HepG2 (cell line): ENCODE measurements at regions not wholly inside any gene's neighbourhood (a gene's known extent, or its start where the extent isn't known, plus 50 kb on each side); places are given as distances from the start of the nearest gene placed in this dataset.

Experiments used
- ATAC-seq: fragments of 200-7000 bp; cut with Tn5 transposase; 3 replicates; pipeline ENCODE4 v1.9.1; 2020; ENCODE audit warnings: mild to moderate bottlenecking, moderate library complexity
- BruUV-seq: library from RNA; stranded (reverse); fragments of 400-500 nt; replicated peaks from 2 replicates; lab custom pipeline; 2021; lab: Mats Ljungman, UMichigan
- CTCF ChIA-PET: fragments of 300-600 bp; formaldehyde crosslinking; extraction: SDS; loops from one replicate; lab custom pipeline; 2021; ENCODE audit warnings: low total read pairs, inconsistent platforms, low intra/inter-chr PET ratio; lab: Yijun Ruan, JAX
- POLR2A ChIA-PET: fragments of 350-600 bp; sonication (Branson Sonifier 250); formaldehyde crosslinking; loops from one replicate; lab custom pipeline; 2020; ENCODE audit warnings: antibody characterized with exemption, inconsistent platforms; lab: Yijun Ruan, JAX
- DNase-seq: peaks from one replicate; pipeline ENCODE4 v3.0.0-alpha.2; 2015; ENCODE audit warnings: low spot score
- FAIRE-seq: peaks from 3 replicates; lab custom pipeline; 2011; peaks lifted over from hg19 to GRCh38; lab: Jason Lieb, UNC
- H2AFZ ChIP-seq: one replicate; pipeline ENCODE4 v1.6.1; 2011; ENCODE audit warnings: low read length, inconsistent platforms
- H3K27ac ChIP-seq: fragments of 300-600 bp; 3 replicates; pipeline ENCODE4 v1.8.0; 2011; ENCODE audit warnings: mixed run types, mild to moderate bottlenecking, mixed read lengths, low read length, inconsistent platforms; ENCODE audit not compliant: insufficient read depth; ENCODE audit errors: extremely low read length
- H3K27me3 ChIP-seq, 2 experiments: fragments of 200-600 bp in 1 of 2; 2 replicates in 1 of 2; 3 replicates in 1 of 2; pipeline versions ENCODE4 v1.6.0 to v1.8.0; 2011; ENCODE audit warnings: low read length in 2 of 2, mild to moderate bottlenecking in 2 of 2, moderate library complexity in 2 of 2, inconsistent platforms in 1 of 2; ENCODE audit not compliant: insufficient read depth in 2 of 2, control insufficient read depth in 1 of 2
- H3K36me3 ChIP-seq, 2 experiments: fragments of 200-600 bp in 1 of 2; replicated peaks in 1 of 2; 2 replicates in 1 of 2; 3 replicates in 1 of 2; pipeline versions ENCODE4 v1.5.1 to v1.8.0; 2011; ENCODE audit warnings: low read length in 2 of 2, inconsistent platforms in 1 of 2; ENCODE audit not compliant: insufficient read depth in 2 of 2, control insufficient read depth in 1 of 2
- H3K4me1 ChIP-seq: 2 replicates; pipeline ENCODE4 v1.5.1; 2012; ENCODE audit warnings: low read length, inconsistent platforms; ENCODE audit not compliant: insufficient read depth
- H3K4me2 ChIP-seq: 2 replicates; pipeline ENCODE4 v1.6.0; 2011; ENCODE audit warnings: low read depth, low read length, inconsistent platforms
- H3K4me3 ChIP-seq, 3 experiments: fragments of 200-600 bp in 1 of 3; sonication (generic), shearing (Covaris generic) in 1 of 3; replicated peaks in 1 of 3; 2 replicates each; pipeline ENCODE4 v1.5.1; 2011 to 2016; ENCODE audit warnings: low read length in 3 of 3, inconsistent platforms in 2 of 3, low read depth in 2 of 3, mild to moderate bottlenecking in 2 of 3, control low read depth in 1 of 3, mixed read lengths in 1 of 3; ENCODE audit not compliant: insufficient read depth in 1 of 3
- H3K79me2 ChIP-seq: one replicate; pipeline ENCODE4 v1.6.1; 2011; ENCODE audit warnings: low read length, inconsistent platforms; ENCODE audit not compliant: insufficient read depth
- H3K9ac ChIP-seq: 2 replicates; pipeline ENCODE4 v1.6.0; 2011; ENCODE audit warnings: mild to moderate bottlenecking, low read depth, low read length, inconsistent platforms; ENCODE audit not compliant: insufficient read depth
- H3K9me3 ChIP-seq: 2 replicates; pipeline ENCODE4 v1.5.1; 2012; ENCODE audit warnings: mild to moderate bottlenecking, low read length
- H4K20me1 ChIP-seq: 2 replicates; pipeline ENCODE4 v1.6.0; 2011; ENCODE audit warnings: inconsistent platforms, mild to moderate bottlenecking, low read length, moderate library complexity; ENCODE audit not compliant: insufficient read depth
- ATAD3A ChIP-seq: sonication (generic); formaldehyde crosslinking; IDR thresholded peaks from 2 replicates; pipeline ENCODE4 v1.4.0; 2020; ENCODE audit warnings: missing genetic modification reagents
- DZIP1 ChIP-seq: sonication (generic); formaldehyde crosslinking; IDR thresholded peaks from 2 replicates; pipeline ENCODE4 v1.5.0; 2020; ENCODE audit warnings: mild to moderate bottlenecking, missing genetic modification reagents
- KAT7 ChIP-seq: IDR thresholded peaks from 2 replicates; pipeline ENCODE4 v1.6.1; 2018; ENCODE audit warnings: borderline replicate concordance, missing compliant biosample characterization
- MAFK ChIP-seq, 2 experiments: IDR thresholded peaks in 1 of 2; conservative IDR thresholded peaks in 1 of 2; 2 replicates each; pipeline ENCODE4 v1.6.1; 2011; ENCODE audit warnings: improper control_type of control experiment in 2 of 2, low read length in 2 of 2
- NCOA1 ChIP-seq: sonication (generic); formaldehyde crosslinking; IDR thresholded peaks from 2 replicates; pipeline ENCODE4 v1.9.0; 2021; ENCODE audit warnings: missing genetic modification reagents
- PCBP1 ChIP-seq: fragments of 200-400 bp; formaldehyde crosslinking; IDR thresholded peaks from 2 replicates; pipeline ENCODE4 v1.6.1; 2017; ENCODE audit warnings: mild to moderate bottlenecking, low read depth, low read length, borderline replicate concordance
- PTBP1 ChIP-seq: fragments of 200-400 bp; formaldehyde crosslinking; IDR thresholded peaks from 2 replicates; pipeline ENCODE4 v1.6.1; 2018; ENCODE audit warnings: low read length, low read depth; ENCODE audit not compliant: poor library complexity, severe bottlenecking
- U2AF1 ChIP-seq: fragments of 200-400 bp; formaldehyde crosslinking; optimal IDR thresholded peaks from 2 replicates; pipeline ENCODE3; 2017; ENCODE audit warnings: mild to moderate bottlenecking, low read depth, low read length
- ZBTB38 ChIP-seq: sonication (generic); formaldehyde crosslinking; IDR thresholded peaks from 2 replicates; pipeline ENCODE4 v1.5.1; 2020; ENCODE audit warnings: mild to moderate bottlenecking, missing genetic modification reagents
- ZFP1 ChIP-seq: IDR thresholded peaks from 2 replicates; pipeline ENCODE4 v1.6.1; 2016
- ZNF354B ChIP-seq: sonication (generic); formaldehyde crosslinking; IDR thresholded peaks from 2 replicates; pipeline ENCODE4 v1.8.0; 2022; ENCODE audit warnings: mild to moderate bottlenecking, missing genetic modification reagents
- ZNF468 ChIP-seq: sonication (generic); formaldehyde crosslinking; IDR thresholded peaks from 2 replicates; pipeline ENCODE4 v1.8.0; 2022; ENCODE audit warnings: mild to moderate bottlenecking, moderate library complexity, missing genetic modification reagents
- ZNF619 ChIP-seq: sonication (generic); formaldehyde crosslinking; IDR thresholded peaks from 2 replicates; pipeline ENCODE4 v1.4.0; 2020; ENCODE audit warnings: mild to moderate bottlenecking, missing genetic modification reagents
- ZNF746 ChIP-seq: sonication (generic); formaldehyde crosslinking; IDR thresholded peaks from 2 replicates; pipeline ENCODE4 v1.8.0; 2022; ENCODE audit warnings: mild to moderate bottlenecking, missing genetic modification reagents
- WGBS: methylation state at CpG from one replicate; pipeline ENCODE4 v1.1.6; 2017; ENCODE audit warnings: low lambda C conversion rate; 5-methylcytosine and 5-hydroxymethylcytosine counted together
- in situ Hi-C: cut with HindIII; loops from 2 replicates; pipeline ENCODE4 v1.10.0; 2017; ENCODE audit warnings: low pct_unique_long_range_greater_than_20kb; ENCODE audit not compliant: extremely low pct_ligation_motif_present
- intact Hi-C: fragments of 100-400 bp; cut with micrococcal nuclease; formaldehyde crosslinking; loops from one replicate; pipeline ENCODE4 v1.10.0; 2022; ENCODE audit not compliant: unreplicated experiment
- TF ChIP-seq, protein P1 (sequence below): sonication (generic); formaldehyde crosslinking; IDR thresholded peaks from 2 replicates; pipeline ENCODE4 v1.4.0; 2020; ENCODE audit warnings: missing genetic modification reagents, borderline replicate concordance

DNA sequence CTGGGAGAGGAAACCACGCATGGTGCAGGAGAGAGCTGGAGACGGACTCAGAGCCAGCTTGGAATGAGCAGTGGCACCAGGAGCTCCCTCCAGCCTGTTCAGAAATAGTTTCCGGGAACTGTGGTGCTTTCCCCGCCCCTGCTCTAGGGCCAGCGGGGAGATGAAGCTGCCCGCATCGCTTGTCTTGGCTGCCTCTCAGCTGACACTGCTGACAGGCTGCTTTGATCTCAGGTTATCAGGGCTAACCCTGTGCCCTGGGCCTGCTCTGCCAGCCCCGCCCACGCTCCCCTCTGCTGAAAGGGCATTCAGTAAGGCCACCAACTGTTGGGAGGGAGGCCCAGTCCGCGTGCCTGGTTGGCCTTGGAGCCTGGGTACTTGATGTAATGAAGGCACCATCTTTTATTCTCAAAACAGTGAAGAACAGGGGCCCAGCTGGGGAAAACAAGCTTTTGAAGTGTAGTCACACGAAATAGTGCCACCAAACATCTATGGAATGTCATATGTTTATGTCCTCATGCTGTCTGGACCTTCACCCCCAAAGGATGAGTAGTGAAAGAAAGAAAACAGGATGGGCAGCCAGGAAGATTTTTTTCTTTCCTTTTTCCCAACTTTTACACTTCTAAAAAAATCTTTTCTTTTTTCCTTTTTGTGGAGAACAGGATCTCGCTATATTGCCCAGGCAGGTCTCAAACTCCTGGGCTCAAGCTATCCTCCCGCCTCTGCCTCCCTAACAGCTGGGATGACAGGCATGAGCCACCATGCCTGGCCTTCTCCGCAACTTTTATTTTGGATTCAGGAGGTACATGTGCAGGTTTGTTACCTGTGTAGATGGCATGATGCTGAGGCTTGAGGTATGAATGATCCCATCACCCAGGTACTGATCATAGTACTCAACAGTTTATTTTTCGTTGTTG is 115.9 kb upstream of the TBX3 start (continued):
- 0 out of 2 replicates have a peak, but pooled peaks have one; percentile 68 for TF ChIP-seq NCOA1
- no peak for TF ChIP-seq ZNF354B
- TF ChIP-seq, protein P1, sequence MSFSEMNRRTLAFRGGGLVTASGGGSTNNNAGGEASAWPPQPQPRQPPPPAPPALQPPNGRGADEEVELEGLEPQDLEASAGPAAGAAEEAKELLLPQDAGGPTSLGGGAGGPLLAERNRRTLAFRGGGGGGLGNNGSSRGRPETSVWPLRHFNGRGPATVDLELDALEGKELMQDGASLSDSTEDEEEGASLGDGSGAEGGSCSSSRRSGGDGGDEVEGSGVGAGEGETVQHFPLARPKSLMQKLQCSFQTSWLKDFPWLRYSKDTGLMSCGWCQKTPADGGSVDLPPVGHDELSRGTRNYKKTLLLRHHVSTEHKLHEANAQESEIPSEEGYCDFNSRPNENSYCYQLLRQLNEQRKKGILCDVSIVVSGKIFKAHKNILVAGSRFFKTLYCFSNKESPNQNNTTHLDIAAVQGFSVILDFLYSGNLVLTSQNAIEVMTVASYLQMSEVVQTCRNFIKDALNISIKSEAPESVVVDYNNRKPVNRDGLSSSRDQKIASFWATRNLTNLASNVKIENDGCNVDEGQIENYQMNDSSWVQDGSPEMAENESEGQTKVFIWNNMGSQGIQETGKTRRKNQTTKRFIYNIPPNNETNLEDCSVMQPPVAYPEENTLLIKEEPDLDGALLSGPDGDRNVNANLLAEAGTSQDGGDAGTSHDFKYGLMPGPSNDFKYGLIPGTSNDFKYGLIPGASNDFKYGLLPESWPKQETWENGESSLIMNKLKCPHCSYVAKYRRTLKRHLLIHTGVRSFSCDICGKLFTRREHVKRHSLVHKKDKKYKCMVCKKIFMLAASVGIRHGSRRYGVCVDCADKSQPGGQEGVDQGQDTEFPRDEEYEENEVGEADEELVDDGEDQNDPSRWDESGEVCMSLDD, result no peak
- peak; percentile 97 for TF ChIP-seq ZNF746
- TF ChIP-seq KAT7, result peak; percentile 85; the same call in 1 of the 2 replicates
- 0 out of 2 replicates have a peak, but pooled peaks have one; percentile 55 for TF ChIP-seq ATAD3A (CRISPR knock-in tag)
- TF ChIP-seq U2AF1, result peak; percentile 45
- 0 out of 2 replicates have a peak, but pooled peaks have one; percentile 31 for TF ChIP-seq PCBP1
- TF ChIP-seq ZNF619 (CRISPR knock-in tag), result peak; percentile 85; the same call in 1 of the 2 replicates

DNA sequence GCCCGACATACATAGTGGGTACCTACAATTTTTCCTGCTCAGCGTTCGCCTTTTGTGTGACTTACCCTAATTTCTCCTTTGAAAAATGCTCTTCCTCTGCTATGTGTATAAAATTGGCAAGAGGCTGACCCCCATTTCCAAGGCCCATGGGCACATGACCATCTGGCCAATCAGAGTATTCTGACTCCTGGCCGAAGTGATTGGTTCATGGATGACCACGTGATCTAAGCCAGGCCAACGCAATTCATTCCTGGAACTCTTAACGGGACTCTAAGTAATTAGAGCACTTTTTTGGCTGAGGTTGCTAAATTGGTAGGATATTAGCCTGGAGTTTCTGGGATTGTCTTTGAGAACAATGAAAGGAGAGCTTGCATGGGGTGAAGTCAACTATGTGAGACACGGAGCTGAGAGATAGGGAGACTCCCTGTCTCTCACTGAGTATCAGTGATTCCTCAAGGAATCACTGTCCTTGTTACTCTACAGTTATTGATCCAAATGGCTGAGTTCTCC is 110.1 kb upstream of the TBX3 start:
- H3K9me3 ChIP-seq, result no peaks in the 10 kb centered on the region
- no peak overlapping the region for H2AFZ ChIP-seq
- no peak overlapping the region for H3K9ac ChIP-seq
- ChIA-PET POLR2A (no interaction called here), CTCF (no interaction called here)
- no peak for FAIRE-seq
- H3K36me3 ChIP-seq, result no peaks in the 10 kb centered on the region
- no peak overlapping the region for H3K4me3 ChIP-seq
- H3K4me1 ChIP-seq, result peaks cover 15% of the 10 kb centered on the region
- WGBS, result 92% methylated on average over 8 of the region's 8 CpGs
- H3K27ac ChIP-seq, result no peak overlapping the region
- DNase-seq, result no peak
- intact Hi-C loops, result loop anchor here (10.0 kb wide), 1 partner anchor 49 kb away; no protein-coding TSS in a partner anchor
- TF ChIP-seq ZBTB38 (CRISPR knock-in tag), result no peak
- peak in 1 of 2 experiments; percentile 33; a peak in 1 of 4 replicates for TF ChIP-seq MAFK (conservative IDR thresholded peaks at IDR 0.05 in 1 of 2, IDR thresholded peaks at IDR 0.05 in 1 of 2; ENCODE audit: low read length in 2 of 2)
- no peak for TF ChIP-seq ZFP1 (CRISPR knock-in tag)
- TF ChIP-seq ZNF468, result no peak
- TF ChIP-seq DZIP1 (CRISPR knock-in tag), result no peak
- no peak for TF ChIP-seq PTBP1
- ATAC-seq, result no peak
- no peak overlapping the region for H3K4me2 ChIP-seq
- no peaks in the 10 kb centered on the region for H3K27me3 ChIP-seq
- in situ Hi-C loops, result no loop called here
- no peaks in the 10 kb centered on the region for H4K20me1 ChIP-seq
- H3K79me2 ChIP-seq, result no peaks in the 10 kb centered on the region
- no TSS peak for BruUV-seq
